ENCODE measurements at regions not wholly inside any gene's neighbourhood (a gene's known extent, or its start where the extent isn't known, plus 50 kb on each side); places are given as distances from the start of the nearest gene placed in this dataset.

GRCh38 chr4:31169846-31170245, 449.7 kb downstream of the PCDH7 start:
- TF ChIP-seq CTCF (IDR thresholded peaks at IDR 0.05) (no peak), POLR2A (IDR thresholded peaks at IDR 0.05) (no peak), POLR2AphosphoS5 (IDR thresholded peaks at IDR 0.05) (no peak)
